NCI-H187 treated with DMSO at 0.1 percent for 48 hours (cell line): ENCODE measurements at regions not wholly inside any gene's neighbourhood (a gene's known extent, or its start where the extent isn't known, plus 50 kb on each side); places are given as distances from the start of the nearest gene placed in this dataset.

ENCODE experiments used
- DNase-seq: peaks from one replicate; lab custom pipeline; 2025; lab: John Stamatoyannopoulos, UW

GRCh38 chrX:110858565-110858964 is 62.9 kb upstream of the CHRDL1 start:
- no peak for DNase-seq

DNA sequence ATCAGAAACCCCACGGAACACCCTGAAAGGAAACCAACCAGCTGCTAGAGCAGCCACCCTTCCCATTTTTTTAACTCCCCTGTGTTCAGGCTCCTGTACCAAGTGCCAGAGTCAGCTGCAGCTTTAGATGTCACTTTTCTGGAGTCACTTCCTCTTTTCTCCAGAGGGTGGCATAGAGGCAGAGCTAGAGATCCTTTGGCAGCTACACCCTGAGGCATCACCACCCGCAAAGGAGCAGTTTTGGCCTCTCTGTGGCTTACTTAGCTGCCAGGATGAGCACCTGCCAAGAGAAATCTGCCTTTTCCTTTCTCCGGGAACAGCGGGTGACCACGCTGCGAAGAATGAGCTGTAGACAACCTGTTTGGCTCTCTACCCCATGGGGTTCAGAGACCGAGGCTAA is 58.0 kb upstream of the CHRDL1 start:
- no peak for DNase-seq

DNA sequence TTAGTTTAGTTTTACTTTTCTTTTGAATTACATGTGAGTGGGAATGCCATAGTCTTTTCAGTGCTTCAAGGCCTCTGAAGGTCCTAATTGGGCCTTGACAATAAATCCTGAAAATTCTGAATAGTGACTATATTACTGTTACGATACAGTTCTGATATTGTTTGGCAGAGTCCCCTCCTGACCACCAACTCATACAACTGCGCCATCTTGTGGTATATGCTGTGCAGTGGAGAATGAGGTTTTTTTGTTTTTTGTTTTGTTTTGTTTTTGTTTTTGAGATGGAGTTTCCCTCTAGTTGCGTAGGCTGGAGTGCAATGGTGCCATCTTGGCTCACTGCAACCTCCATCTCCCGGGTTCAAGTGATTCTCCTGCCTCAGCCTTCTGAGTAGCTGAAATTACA is 56.6 kb upstream of the CHRDL1 start:
- DNase-seq: no peak

GRCh38 chrX:110851780-110852179 is 56.2 kb upstream of the CHRDL1 start:
- DNase-seq: no peak

DNA sequence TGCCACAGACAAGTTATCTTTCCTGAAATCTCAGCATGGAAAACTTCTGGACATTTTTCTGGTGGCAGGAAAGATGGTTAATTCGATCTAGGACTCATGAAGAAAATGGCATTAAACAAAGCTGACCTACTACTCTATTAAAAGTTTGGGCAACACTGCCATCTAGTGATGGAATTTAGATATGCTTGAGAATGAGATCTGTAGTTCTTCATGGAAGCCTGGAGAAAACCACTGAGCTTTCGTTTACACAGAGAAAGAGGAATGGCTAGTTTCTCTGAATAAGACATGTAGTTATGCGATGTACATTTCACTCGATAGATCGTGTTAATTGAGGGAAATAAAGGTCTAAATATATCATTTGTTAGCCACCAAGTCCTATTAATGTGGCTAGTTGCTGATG is 51.7 kb upstream of the CHRDL1 start:
- DNase-seq: peak; percentile 38

GRCh38 chrX:110846071-110846470 is 50.5 kb upstream of the CHRDL1 start:
- DNase-seq: no peak
